ENCODE measurements at regions not wholly inside any gene's neighbourhood (a gene's known extent, or its start where the extent isn't known, plus 50 kb on each side); places are given as distances from the start of the nearest gene placed in this dataset.
A peak's percentile ranks its signal among the peaks of the same experiment; 100 is the strongest.
"Not testable (repeated sequence)": the region's sequence is repeated elsewhere in the genome, so short reads cannot be mapped to it uniquely, and the experiment has no call there.

- DNase-seq, result no peak
- Mint-ChIP-seq H3K27me3 (peaks cover 5% of the 10 kb centered on the region), H3K4me3 (no peak overlapping the region), H3K9me3 (no peaks in the 10 kb centered on the region), H3K4me1 (no peaks in the 10 kb centered on the region), H3K36me3 (no peaks in the 10 kb centered on the region), H3K27ac (no peak overlapping the region)
- CTCF ChIA-PET, result interaction anchor here (1.5 kb wide), 1 partner anchor 21 kb away, joined by 5 read pairs; no protein-coding TSS in a partner anchor
These were observed 140.7 kb downstream of the SREK1 start for GRCh38 chr5:66284588-66285342.

- CTCF ChIA-PET, result interaction anchor here (1.5 kb wide), 1 partner anchor 21 kb away, joined by 5 read pairs; no protein-coding TSS in a partner anchor
These were observed 141.3 kb downstream of the SREK1 start for GRCh38 chr5:66285343-66285922.

GRCh38 chr5:66291771-66292170, 147.7 kb downstream of the SREK1 start:
- CTCF ChIA-PET, result no interaction called here
- Mint-ChIP-seq H3K27ac (no peak overlapping the region), H3K9me3 (no peaks in the 10 kb centered on the region), H3K36me3 (no peaks in the 10 kb centered on the region), H3K4me1 (no peaks in the 10 kb centered on the region), H3K27me3 (peaks cover 5% of the 10 kb centered on the region), H3K4me3 (no peak overlapping the region)
- no peak for DNase-seq

More at GRCh38 chr5:66285343-66285922, 141.3 kb downstream of the SREK1 start:
- H3K36me3 Mint-ChIP-seq, result no peaks in the 10 kb centered on the region
- H3K4me1 Mint-ChIP-seq, result no peaks in the 10 kb centered on the region
- H3K27me3 Mint-ChIP-seq, result peaks cover 5% of the 10 kb centered on the region
- no peaks in the 10 kb centered on the region for H3K9me3 Mint-ChIP-seq
- DNase-seq, result no peak
- no peak overlapping the region for H3K27ac Mint-ChIP-seq
- no peak overlapping the region for H3K4me3 Mint-ChIP-seq

GRCh38 chr5:66293851-66294250, 149.8 kb downstream of the SREK1 start:
- H3K4me3 Mint-ChIP-seq, H3K36me3 Mint-ChIP-seq, H3K27me3 Mint-ChIP-seq, H3K27ac Mint-ChIP-seq, H3K9me3 Mint-ChIP-seq, H3K4me1 Mint-ChIP-seq, DNase-seq: not testable (repeated sequence)
- CTCF ChIA-PET, result interaction anchor here (1.6 kb wide), 1 partner anchor 12 kb away, joined by 8 read pairs; no protein-coding TSS in a partner anchor

- H3K9me3 Mint-ChIP-seq, result no peaks in the 10 kb centered on the region
- H3K4me1 Mint-ChIP-seq, result no peaks in the 10 kb centered on the region
- no peak overlapping the region for H3K4me3 Mint-ChIP-seq
- DNase-seq, result no peak
- H3K27me3 Mint-ChIP-seq, result no peaks in the 10 kb centered on the region
- CTCF ChIA-PET, result interaction anchor here (1.4 kb wide), 1 partner anchor 9 kb away, joined by 8 read pairs; no protein-coding TSS in a partner anchor
- no peaks in the 10 kb centered on the region for H3K36me3 Mint-ChIP-seq
- no peak overlapping the region for H3K27ac Mint-ChIP-seq
These were observed 155.4 kb downstream of the SREK1 start for GRCh38 chr5:66299463-66299862.

- H3K4me1 Mint-ChIP-seq, result no peaks in the 10 kb centered on the region
- no peak for DNase-seq
- CTCF ChIA-PET, result no interaction called here
- H3K36me3 Mint-ChIP-seq, result no peaks in the 10 kb centered on the region
- H3K9me3 Mint-ChIP-seq, result no peaks in the 10 kb centered on the region
- H3K27ac Mint-ChIP-seq, result no peak overlapping the region
- H3K27me3 Mint-ChIP-seq, result peaks cover 15% of the 10 kb centered on the region
- no peak overlapping the region for H3K4me3 Mint-ChIP-seq
These were observed 158.2 kb downstream of the SREK1 start for GRCh38 chr5:66302344-66302743.

- peaks cover 3% of the 10 kb centered on the region for H3K4me1 Mint-ChIP-seq
- no peak overlapping the region for H3K4me3 Mint-ChIP-seq
- no peaks in the 10 kb centered on the region for H3K9me3 Mint-ChIP-seq
- peaks cover 17% of the 10 kb centered on the region for H3K27me3 Mint-ChIP-seq
- peak; percentile 48 for DNase-seq
- no peak overlapping the region for H3K27ac Mint-ChIP-seq
- no peaks in the 10 kb centered on the region for H3K36me3 Mint-ChIP-seq
- CTCF ChIA-PET, result interaction anchor here (0.6 to 4.2 kb wide), 53 partner anchors 8 to 902 kb away, joined by 3 to 60 read pairs (median 4); no protein-coding TSS in a partner anchor
These were observed 162.2 kb downstream of the SREK1 start for GRCh38 chr5:66306105-66306843.

GRCh38 chr5:66306844-66307315, 162.8 kb downstream of the SREK1 start:
- CTCF ChIA-PET, result interaction anchor here (0.7 to 4.2 kb wide), 44 partner anchors 8 to 902 kb away, joined by 3 to 60 read pairs (median 4); no protein-coding TSS in a partner anchor

GRCh38 chr5:66307647-66308241, 163.6 kb downstream of the SREK1 start:
- DNase-seq, result no peak
- no peak overlapping the region for H3K4me3 Mint-ChIP-seq
- CTCF ChIA-PET, result interaction anchor here (0.7 to 4.2 kb wide), 20 partner anchors 9 to 902 kb away, joined by 3 to 60 read pairs (median 4); no protein-coding TSS in a partner anchor
- H3K27ac Mint-ChIP-seq, result no peak overlapping the region
- peaks cover 22% of the 10 kb centered on the region for H3K27me3 Mint-ChIP-seq
- H3K36me3 Mint-ChIP-seq, result no peaks in the 10 kb centered on the region
- H3K4me1 Mint-ChIP-seq, result peaks cover 3% of the 10 kb centered on the region
- H3K9me3 Mint-ChIP-seq, result no peaks in the 10 kb centered on the region

More at GRCh38 chr5:66306844-66307315, 162.8 kb downstream of the SREK1 start:
- Mint-ChIP-seq H3K4me3 (no peak overlapping the region), H3K36me3 (no peaks in the 10 kb centered on the region), H3K27ac (no peak overlapping the region), H3K9me3 (no peaks in the 10 kb centered on the region), H3K27me3 (peaks cover 22% of the 10 kb centered on the region), H3K4me1 (peaks cover 3% of the 10 kb centered on the region)
- DNase-seq, result no peak

GRCh38 chr5:66312266-66312665, 168.2 kb downstream of the SREK1 start:
- Mint-ChIP-seq H3K4me3 (no peak overlapping the region), H3K27me3 (peaks cover 14% of the 10 kb centered on the region), H3K9me3 (peaks cover 6% of the 10 kb centered on the region), H3K36me3 (no peaks in the 10 kb centered on the region), H3K4me1 (peaks cover 3% of the 10 kb centered on the region), H3K27ac (no peak overlapping the region)
- CTCF ChIA-PET, result interaction anchor here (1.8 to 1.9 kb wide), 2 partner anchors 418 to 445 kb away, joined by 4 to 6 read pairs; no protein-coding TSS in a partner anchor
- no peak for DNase-seq

GRCh38 chr5:66315784-66316183, 171.7 kb downstream of the SREK1 start:
- Mint-ChIP-seq H3K4me3 (no peak overlapping the region), H3K4me1 (no peaks in the 10 kb centered on the region), H3K27ac (no peak overlapping the region), H3K36me3 (no peaks in the 10 kb centered on the region), H3K9me3 (peaks cover 6% of the 10 kb centered on the region), H3K27me3 (peaks cover 30% of the 10 kb centered on the region)
- no peak for DNase-seq
- CTCF ChIA-PET, result interaction anchor here (1.9 kb wide), 1 partner anchor 9 kb away, joined by 8 read pairs; no protein-coding TSS in a partner anchor

- no peak for DNase-seq
- Mint-ChIP-seq H3K27me3 (peaks cover 28% of the 10 kb centered on the region), H3K9me3 (no peaks in the 10 kb centered on the region), H3K27ac (no peak overlapping the region), H3K36me3 (no peaks in the 10 kb centered on the region), H3K4me3 (no peak overlapping the region), H3K4me1 (no peaks in the 10 kb centered on the region)
- CTCF ChIA-PET, result interaction anchor here (1.5 kb wide), 1 partner anchor 16 kb away, joined by 5 read pairs; no protein-coding TSS in a partner anchor
These were observed 178.9 kb downstream of the SREK1 start for GRCh38 chr5:66322786-66323528.

GRCh38 chr5:66323529-66323895, 179.4 kb downstream of the SREK1 start:
- Mint-ChIP-seq H3K36me3 (no peaks in the 10 kb centered on the region), H3K27me3 (peaks cover 24% of the 10 kb centered on the region), H3K4me3 (no peak overlapping the region), H3K4me1 (no peaks in the 10 kb centered on the region), H3K27ac (no peak overlapping the region), H3K9me3 (no peaks in the 10 kb centered on the region)
- DNase-seq, result no peak
- CTCF ChIA-PET, result interaction anchor here (1.5 kb wide), 1 partner anchor 17 kb away, joined by 5 read pairs; no protein-coding TSS in a partner anchor

Data from activated naive CD4-positive, alpha-beta T cell treated with anti-CD3 and anti-CD28 coated beads, Interleukin-2, amount 10 ng/mL, durations not matched to agents 7 days and 5 days (primary cell).